Calu3 (cell line): ENCODE measurements at regions not wholly inside any gene's neighbourhood (a gene's known extent, or its start where the extent isn't known, plus 50 kb on each side); places are given as distances from the start of the nearest gene placed in this dataset.
"Not testable (repeated sequence)": the region's sequence is repeated elsewhere in the genome, so short reads cannot be mapped to it uniquely, and the experiment has no call there.

Experiments used
- BruUV-seq: library from RNA; stranded (reverse); fragments of 400-500 nt; replicated peaks from 2 replicates; lab custom pipeline; 2021; lab: Mats Ljungman, UMichigan
- CTCF ChIA-PET: fragments of 300-600 bp; sonication (Branson Sonifier 250); formaldehyde crosslinking; loops from one replicate; lab custom pipeline; 2022; ENCODE audit warnings: antibody characterized with exemption; lab: Charles Lee
- DNase-seq: peaks from one replicate; pipeline ENCODE4 v3.0.0; 2022
- H3K27ac Mint-ChIP-seq: one replicate; pipeline ENCODE4 v1.8.0; 2022; ENCODE audit warnings: mixed read lengths; ENCODE audit not compliant: unreplicated experiment
- H3K27me3 Mint-ChIP-seq: one replicate; pipeline ENCODE4 v1.8.0; 2022; ENCODE audit warnings: mixed read lengths; ENCODE audit not compliant: unreplicated experiment
- H3K36me3 Mint-ChIP-seq: one replicate; pipeline ENCODE4 v1.8.0; 2022; ENCODE audit warnings: mild to moderate bottlenecking, moderate library complexity, mixed read lengths; ENCODE audit not compliant: insufficient read depth, unreplicated experiment
- H3K4me1 Mint-ChIP-seq: one replicate; pipeline ENCODE4 v1.8.0; 2022; ENCODE audit warnings: mild to moderate bottlenecking, low read depth, mixed read lengths; ENCODE audit not compliant: unreplicated experiment
- H3K4me3 Mint-ChIP-seq: one replicate; pipeline ENCODE4 v1.8.0; 2022; ENCODE audit warnings: mild to moderate bottlenecking, low read depth, moderate library complexity, mixed read lengths; ENCODE audit not compliant: unreplicated experiment
- H3K9me3 Mint-ChIP-seq: one replicate; pipeline ENCODE4 v1.8.0; 2022; ENCODE audit warnings: low read depth, mixed read lengths; ENCODE audit not compliant: unreplicated experiment
- CTCF ChIP-seq: fragments of 200-600 bp; IDR thresholded peaks from one replicate; pipeline ENCODE4 v1.8.0; 2022; ENCODE audit warnings: antibody characterized with exemption; ENCODE audit not compliant: unreplicated experiment
- intact Hi-C: fragments of 100-400 bp; cut with micrococcal nuclease; formaldehyde crosslinking; loops from one replicate; pipeline ENCODE4 v1.10.0; 2022; ENCODE audit not compliant: unreplicated experiment

- Mint-ChIP-seq H3K36me3 (no peaks in the 10 kb centered on the region), H3K4me1 (no peaks in the 10 kb centered on the region), H3K27ac (no peak overlapping the region), H3K4me3 (no peak overlapping the region), H3K27me3 (no peaks in the 10 kb centered on the region), H3K9me3 (no peaks in the 10 kb centered on the region)
- no TSS peak for BruUV-seq
- intact Hi-C loops = no loop called here
- CTCF ChIA-PET = no interaction called here
- no peak for TF ChIP-seq CTCF
- DNase-seq = no peak
Observed at GRCh38 chr1:220942278-220942677, 63.0 kb downstream of the HLX start.

- H3K36me3 Mint-ChIP-seq, H3K9me3 Mint-ChIP-seq, H3K4me3 Mint-ChIP-seq, DNase-seq, H3K4me1 Mint-ChIP-seq, CTCF ChIA-PET, BruUV-seq, H3K27ac Mint-ChIP-seq, intact Hi-C loops, H3K27me3 Mint-ChIP-seq: not testable (repeated sequence)
Observed at GRCh38 chr1:220942914-220943313, 63.7 kb downstream of the HLX start.

- no peak overlapping the region for H3K27ac Mint-ChIP-seq
- no peak for DNase-seq
- intact Hi-C loops = no loop called here
- TF ChIP-seq CTCF = no peak
- no peaks in the 10 kb centered on the region for H3K9me3 Mint-ChIP-seq
- CTCF ChIA-PET = no interaction called here
- no TSS peak for BruUV-seq
- no peaks in the 10 kb centered on the region for H3K4me1 Mint-ChIP-seq
- H3K27me3 Mint-ChIP-seq = no peaks in the 10 kb centered on the region
- no peak overlapping the region for H3K4me3 Mint-ChIP-seq
- no peaks in the 10 kb centered on the region for H3K36me3 Mint-ChIP-seq
Observed at GRCh38 chr1:220943319-220943996, 64.2 kb downstream of the HLX start.

GRCh38 chr1:220950576-220950975, 71.3 kb downstream of the HLX start:
- BruUV-seq = no TSS peak
- DNase-seq = no peak
- Mint-ChIP-seq H3K27me3 (no peaks in the 10 kb centered on the region), H3K4me3 (no peak overlapping the region), H3K4me1 (no peaks in the 10 kb centered on the region), H3K27ac (no peak overlapping the region), H3K9me3 (no peaks in the 10 kb centered on the region), H3K36me3 (no peaks in the 10 kb centered on the region)
- intact Hi-C loops = no loop called here
- CTCF ChIA-PET = no interaction called here
- TF ChIP-seq CTCF = no peak

- BruUV-seq = no TSS peak
- Mint-ChIP-seq H3K9me3 (no peaks in the 10 kb centered on the region), H3K4me3 (no peak overlapping the region), H3K4me1 (no peaks in the 10 kb centered on the region), H3K36me3 (no peaks in the 10 kb centered on the region), H3K27ac (no peak overlapping the region), H3K27me3 (no peaks in the 10 kb centered on the region)
- no peak for DNase-seq
- intact Hi-C loops = no loop called here
- no peak for TF ChIP-seq CTCF
- CTCF ChIA-PET = no interaction called here
Observed at GRCh38 chr1:220952961-220953643, 73.9 kb downstream of the HLX start.
